Neural progenitor cell (in vitro differentiated cells): ENCODE measurements at regions not wholly inside any gene's neighbourhood (a gene's known extent, or its start where the extent isn't known, plus 50 kb on each side); places are given as distances from the start of the nearest gene placed in this dataset.
"Not testable (repeated sequence)": the region's sequence is repeated elsewhere in the genome, so short reads cannot be mapped to it uniquely, and the experiment has no call there.

Source experiments
- DNase-seq: peaks from one replicate; pipeline ENCODE4 v3.0.0-alpha.2; 2016; ENCODE audit warnings: low spot score
- H2AFZ ChIP-seq: fragments of 200-600 bp; sonication (generic); replicated peaks from 2 replicates; pipeline ENCODE4 v1.6.1; 2016; ENCODE audit warnings: antibody characterized with exemption
- H3F3A ChIP-seq: fragments of 200-600 bp; sonication (generic); 2 replicates; pipeline ENCODE4 v1.6.1; 2016; ENCODE audit warnings: antibody characterized with exemption, low read depth
- H3K27ac ChIP-seq: fragments of 200-600 bp; sonication (generic); 2 replicates; pipeline ENCODE4 v1.5.1; 2016; ENCODE audit warnings: mild to moderate bottlenecking
- H3K27me3 ChIP-seq: fragments of 200-600 bp; sonication (generic); 2 replicates; pipeline ENCODE4 v1.6.1; 2016; ENCODE audit warnings: mild to moderate bottlenecking, moderate library complexity
- H3K36me3 ChIP-seq: fragments of 200-600 bp; sonication (generic); 2 replicates; pipeline ENCODE4 v1.5.1; 2016
- H3K4me1 ChIP-seq: fragments of 200-600 bp; sonication (generic); 2 replicates; pipeline ENCODE4 v1.6.1; 2016; ENCODE audit warnings: mixed run types
- H3K4me2 ChIP-seq: fragments of 200-600 bp; sonication (generic); 2 replicates; pipeline ENCODE4 v1.6.1; 2016
- H3K4me3 ChIP-seq: fragments of 200-600 bp; sonication (generic); 2 replicates; pipeline ENCODE4 v1.5.1; 2016
- H3K79me2 ChIP-seq: fragments of 200-600 bp; sonication (generic); 2 replicates; pipeline ENCODE4 v1.6.1; 2016; ENCODE audit warnings: low read depth
- H3K9ac ChIP-seq: fragments of 200-600 bp; sonication (generic); 2 replicates; pipeline ENCODE4 v1.6.1; 2016
- H3K9me3 ChIP-seq: fragments of 200-600 bp; sonication (generic); 2 replicates; pipeline ENCODE4 v1.5.1; 2016; ENCODE audit warnings: low read depth
- H4K20me1 ChIP-seq: fragments of 200-600 bp; sonication (generic); 2 replicates; pipeline ENCODE4 v1.6.1; 2016; ENCODE audit warnings: low read depth
- H3K27ac Mint-ChIP-seq: 3 replicates; pipeline ENCODE4 v1.8.0; 2021; ENCODE audit warnings: mixed read lengths
- H3K27me3 Mint-ChIP-seq: 2 replicates; pipeline ENCODE4 v1.8.0; 2022; ENCODE audit warnings: low read depth, mild to moderate bottlenecking, inconsistent platforms, moderate library complexity, mixed read lengths; ENCODE audit not compliant: insufficient read depth
- H3K36me3 Mint-ChIP-seq: 3 replicates; pipeline ENCODE4 v1.8.0; 2021; ENCODE audit warnings: mixed read lengths
- H3K4me1 Mint-ChIP-seq: 3 replicates; pipeline ENCODE4 v1.8.0; 2021; ENCODE audit warnings: mixed read lengths
- H3K4me3 Mint-ChIP-seq: 3 replicates; pipeline ENCODE4 v1.8.0; 2021; ENCODE audit warnings: mild to moderate bottlenecking, moderate library complexity, mixed read lengths
- H3K9me3 Mint-ChIP-seq: 3 replicates; pipeline ENCODE4 v1.8.0; 2020; ENCODE audit warnings: mixed read lengths
- EZH2 ChIP-seq: fragments of 200-600 bp; sonication (generic); IDR thresholded peaks from 2 replicates; pipeline ENCODE4 v1.6.1; 2017; ENCODE audit warnings: antibody characterized with exemption, mild to moderate bottlenecking, moderate library complexity
- EZH2phosphoT487 ChIP-seq: fragments of 200-600 bp; sonication (generic); IDR thresholded peaks from 2 replicates; pipeline ENCODE4 v1.6.1; 2017; ENCODE audit warnings: antibody characterized with exemption
- TF ChIP-seq, protein P1 (sequence below): fragments of 200-600 bp; sonication (generic); IDR thresholded peaks from 2 replicates; pipeline ENCODE4 v1.5.1; 2017; ENCODE audit warnings: antibody characterized with exemption, mild to moderate bottlenecking

DNA sequence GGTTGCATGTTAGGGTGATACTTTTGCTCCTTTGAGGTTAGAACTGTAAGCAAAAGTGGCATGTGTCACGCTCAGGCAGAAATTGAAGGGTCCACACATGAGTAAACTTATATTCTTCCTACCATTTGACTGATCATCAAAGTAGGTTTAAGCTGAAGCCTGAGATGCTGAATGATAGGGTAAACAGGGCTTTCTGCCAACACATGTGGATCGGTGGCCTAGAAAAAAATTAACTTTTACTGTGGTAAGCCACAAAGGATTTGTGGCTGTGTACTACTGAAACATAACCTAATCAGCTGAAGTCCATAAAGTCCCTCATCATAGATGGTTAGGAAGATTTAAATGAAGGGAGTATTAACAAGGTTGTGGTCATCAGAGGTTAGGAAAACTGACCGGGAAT lies 1070.1 kb downstream of the STPG2 start:
- no peak overlapping the region for H3K4me2 ChIP-seq
- Mint-ChIP-seq H3K4me1 (peaks cover 9% of the 10 kb centered on the region), H3K36me3 (no peaks in the 10 kb centered on the region), H3K9me3 (no peaks in the 10 kb centered on the region), H3K27ac (no peak overlapping the region), H3K27me3 (peaks cover 2% of the 10 kb centered on the region), H3K4me3 (no peak overlapping the region)
- H3K79me2 ChIP-seq: no peaks in the 10 kb centered on the region
- H3K36me3 ChIP-seq: no peaks in the 10 kb centered on the region
- H2AFZ ChIP-seq: no peak overlapping the region
- H3K4me3 ChIP-seq: no peak overlapping the region
- H3K27ac ChIP-seq: no peak overlapping the region
- no peaks in the 10 kb centered on the region for H4K20me1 ChIP-seq
- no peaks in the 10 kb centered on the region for H3K27me3 ChIP-seq
- no peaks in the 10 kb centered on the region for H3F3A ChIP-seq
- H3K9ac ChIP-seq: no peak overlapping the region
- no peaks in the 10 kb centered on the region for H3K4me1 ChIP-seq
- no peaks in the 10 kb centered on the region for H3K9me3 ChIP-seq
- DNase-seq: no peak
- TF ChIP-seq, protein P1, sequence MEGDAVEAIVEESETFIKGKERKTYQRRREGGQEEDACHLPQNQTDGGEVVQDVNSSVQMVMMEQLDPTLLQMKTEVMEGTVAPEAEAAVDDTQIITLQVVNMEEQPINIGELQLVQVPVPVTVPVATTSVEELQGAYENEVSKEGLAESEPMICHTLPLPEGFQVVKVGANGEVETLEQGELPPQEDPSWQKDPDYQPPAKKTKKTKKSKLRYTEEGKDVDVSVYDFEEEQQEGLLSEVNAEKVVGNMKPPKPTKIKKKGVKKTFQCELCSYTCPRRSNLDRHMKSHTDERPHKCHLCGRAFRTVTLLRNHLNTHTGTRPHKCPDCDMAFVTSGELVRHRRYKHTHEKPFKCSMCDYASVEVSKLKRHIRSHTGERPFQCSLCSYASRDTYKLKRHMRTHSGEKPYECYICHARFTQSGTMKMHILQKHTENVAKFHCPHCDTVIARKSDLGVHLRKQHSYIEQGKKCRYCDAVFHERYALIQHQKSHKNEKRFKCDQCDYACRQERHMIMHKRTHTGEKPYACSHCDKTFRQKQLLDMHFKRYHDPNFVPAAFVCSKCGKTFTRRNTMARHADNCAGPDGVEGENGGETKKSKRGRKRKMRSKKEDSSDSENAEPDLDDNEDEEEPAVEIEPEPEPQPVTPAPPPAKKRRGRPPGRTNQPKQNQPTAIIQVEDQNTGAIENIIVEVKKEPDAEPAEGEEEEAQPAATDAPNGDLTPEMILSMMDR: no peak
- no peak for TF ChIP-seq EZH2
- no peak for TF ChIP-seq EZH2phosphoT487

DNA sequence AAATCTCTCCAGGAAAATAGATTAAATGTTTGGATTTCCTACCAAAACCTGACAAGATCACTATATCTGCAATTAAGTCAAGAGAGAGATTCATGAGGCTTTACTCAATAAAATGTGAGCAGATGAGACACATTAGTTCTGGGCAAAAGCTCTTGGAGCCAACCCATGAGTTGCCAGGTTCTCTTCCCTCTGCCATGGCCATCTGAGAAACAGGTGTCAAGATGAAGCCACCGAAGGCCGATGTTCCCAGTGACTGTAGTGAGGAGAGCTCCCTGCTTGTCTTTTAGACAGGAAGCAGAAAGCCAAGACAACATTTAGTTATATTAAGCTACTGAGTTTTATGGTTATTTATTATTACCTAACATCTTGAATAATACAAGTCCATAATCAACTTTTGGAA lies 1068.7 kb downstream of the STPG2 start:
- H2AFZ ChIP-seq: no peak overlapping the region
- no peak overlapping the region for H3K4me3 Mint-ChIP-seq

DNA sequence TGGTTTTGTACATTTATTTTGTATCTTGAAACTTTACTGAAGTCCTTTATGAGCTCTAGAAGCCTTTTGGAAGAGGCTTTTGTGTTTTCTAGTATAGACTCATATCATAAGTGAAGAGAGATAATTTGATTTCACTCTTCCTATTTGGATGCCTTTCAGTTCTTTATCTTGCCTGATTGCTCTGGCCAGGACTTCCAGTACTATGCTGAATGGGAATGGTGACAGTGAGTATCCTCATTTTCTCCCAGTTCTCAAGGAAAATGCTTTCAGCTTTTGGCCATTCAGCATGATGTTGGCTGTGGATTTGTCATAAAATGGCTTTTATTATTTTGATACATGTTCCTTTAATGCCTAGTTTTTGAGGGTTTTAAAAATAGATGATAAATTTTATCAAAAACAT lies 1061.3 kb downstream of the STPG2 start:
- H3K79me2 ChIP-seq: no peaks in the 10 kb centered on the region
- H3K36me3 Mint-ChIP-seq: no peaks in the 10 kb centered on the region

More for the DNA sequence above, 1068.7 kb downstream of the STPG2 start:
- H3K36me3 Mint-ChIP-seq: no peaks in the 10 kb centered on the region
- H3K4me2 ChIP-seq: no peak overlapping the region
- H3K9me3 ChIP-seq: no peaks in the 10 kb centered on the region
- H3K9me3 Mint-ChIP-seq: no peaks in the 10 kb centered on the region
- no peak for DNase-seq
- peaks cover 2% of the 10 kb centered on the region for H3K27me3 Mint-ChIP-seq
- no peak overlapping the region for H3K9ac ChIP-seq
- no peaks in the 10 kb centered on the region for H3K79me2 ChIP-seq
- no peaks in the 10 kb centered on the region for H3K4me1 ChIP-seq
- no peaks in the 10 kb centered on the region for H4K20me1 ChIP-seq
- no peaks in the 10 kb centered on the region for H3K36me3 ChIP-seq
- no peak overlapping the region for H3K27ac ChIP-seq
- no peak overlapping the region for H3K27ac Mint-ChIP-seq
- H3K27me3 ChIP-seq: no peaks in the 10 kb centered on the region
- H3K4me3 ChIP-seq: no peak overlapping the region
- peaks cover 9% of the 10 kb centered on the region for H3K4me1 Mint-ChIP-seq
- TF ChIP-seq, protein P1: no peak
- no peak for TF ChIP-seq EZH2phosphoT487
- TF ChIP-seq EZH2: no peak
- no peaks in the 10 kb centered on the region for H3F3A ChIP-seq

DNA sequence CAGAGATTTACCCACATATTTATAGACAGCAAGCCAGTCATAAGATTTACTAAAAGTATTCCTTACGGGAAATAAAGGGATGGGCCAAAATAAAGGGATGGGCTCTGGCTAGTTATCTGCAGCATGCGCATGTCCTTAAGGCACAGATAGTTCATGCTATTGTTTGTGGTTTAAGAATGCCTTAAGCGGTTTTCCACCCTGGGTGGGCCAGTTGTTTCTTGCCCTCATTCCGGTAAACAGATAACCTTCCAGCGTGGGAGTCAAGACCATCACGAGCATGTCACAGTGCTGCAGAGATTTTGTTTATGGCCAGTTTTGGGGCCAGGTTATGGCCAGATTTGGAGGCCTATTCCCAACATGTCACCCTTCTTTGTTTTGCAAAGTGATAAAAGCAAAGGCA lies 1046.2 kb downstream of the STPG2 start:
- H3K4me3 Mint-ChIP-seq, H3K27ac Mint-ChIP-seq, H3K9ac ChIP-seq, H3K27ac ChIP-seq, H4K20me1 ChIP-seq, H3K4me1 Mint-ChIP-seq, H3K4me1 ChIP-seq, H3F3A ChIP-seq, H3K27me3 ChIP-seq, H3K79me2 ChIP-seq, H3K36me3 ChIP-seq, H3K4me3 ChIP-seq, H3K4me2 ChIP-seq, H3K9me3 ChIP-seq, H3K9me3 Mint-ChIP-seq, H3K27me3 Mint-ChIP-seq, H3K36me3 Mint-ChIP-seq: not testable (repeated sequence)
- peak; percentile 8 for DNase-seq
- peak overlapping the region; percentile 52 for H2AFZ ChIP-seq

More for the DNA sequence above, 1061.3 kb downstream of the STPG2 start:
- Mint-ChIP-seq H3K4me3 (no peak overlapping the region), H3K4me1 (no peaks in the 10 kb centered on the region), H3K27ac (no peak overlapping the region), H3K27me3 (peaks cover 3% of the 10 kb centered on the region), H3K9me3 (peaks cover 5% of the 10 kb centered on the region)
- TF ChIP-seq EZH2phosphoT487: no peak
- no peak overlapping the region for H3K4me3 ChIP-seq
- no peaks in the 10 kb centered on the region for H3K9me3 ChIP-seq
- H3K36me3 ChIP-seq: no peaks in the 10 kb centered on the region
- no peak overlapping the region for H3K9ac ChIP-seq
- no peaks in the 10 kb centered on the region for H3K27me3 ChIP-seq
- H3F3A ChIP-seq: no peaks in the 10 kb centered on the region
- no peaks in the 10 kb centered on the region for H4K20me1 ChIP-seq
- no peak for DNase-seq
- no peak overlapping the region for H3K27ac ChIP-seq
- H3K4me1 ChIP-seq: no peaks in the 10 kb centered on the region
- no peak overlapping the region for H2AFZ ChIP-seq
- H3K4me2 ChIP-seq: no peak overlapping the region

DNA sequence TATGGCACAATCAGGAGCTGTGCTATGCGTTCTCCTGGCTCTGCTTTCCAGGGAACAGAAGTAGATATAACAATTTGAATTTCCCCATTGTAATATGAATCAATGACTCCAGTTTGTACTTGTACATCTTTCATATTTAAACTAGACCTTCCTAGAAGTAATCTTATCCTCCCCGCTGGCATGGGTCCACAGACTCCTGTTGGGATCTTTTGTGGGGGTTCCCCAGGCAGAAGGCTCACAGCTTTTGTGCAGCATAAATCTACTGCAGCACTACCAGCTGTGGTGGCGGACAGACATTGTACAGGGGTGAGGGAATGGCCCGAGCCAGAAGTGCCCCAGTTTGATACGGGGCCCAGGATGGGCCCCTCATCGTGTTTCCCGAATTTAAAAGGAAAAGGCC lies 1042.1 kb downstream of the STPG2 start:
- H3K27ac Mint-ChIP-seq: peak overlapping the region; percentile 57
- H3K27ac ChIP-seq, H4K20me1 ChIP-seq, H3K9ac ChIP-seq, H3K36me3 Mint-ChIP-seq, H3K9me3 Mint-ChIP-seq, H3K4me3 Mint-ChIP-seq, H3F3A ChIP-seq, H3K4me2 ChIP-seq, H3K27me3 ChIP-seq, H3K36me3 ChIP-seq, DNase-seq, H3K9me3 ChIP-seq, H3K27me3 Mint-ChIP-seq, H3K79me2 ChIP-seq, H3K4me1 Mint-ChIP-seq, H3K4me1 ChIP-seq, H2AFZ ChIP-seq, H3K4me3 ChIP-seq: not testable (repeated sequence)
